ENCODE measurements at regions not wholly inside any gene's neighbourhood (a gene's known extent, or its start where the extent isn't known, plus 50 kb on each side); places are given as distances from the start of the nearest gene placed in this dataset.
A peak's percentile ranks its signal among the peaks of the same experiment; 100 is the strongest.

DNA sequence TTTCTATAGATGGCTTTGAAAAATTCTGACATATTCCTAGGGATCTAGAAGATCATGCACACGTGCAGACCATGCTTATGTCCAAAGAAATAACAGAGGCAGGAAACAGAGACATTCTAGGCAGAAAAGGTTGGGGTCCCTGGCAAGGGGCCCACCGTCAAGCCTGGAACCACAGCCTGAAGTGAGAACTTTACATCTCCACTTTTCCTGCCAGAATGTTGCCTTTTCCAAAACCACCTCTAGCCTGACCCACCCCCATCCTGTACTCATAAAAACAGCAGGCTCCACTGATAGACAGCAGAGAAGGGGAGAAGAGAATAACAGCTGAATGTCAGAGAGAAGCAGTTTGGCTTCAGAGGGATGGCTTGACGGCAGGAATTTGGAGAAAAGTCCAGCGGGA is 257.3 kb upstream of the NT5E start:
- no peak overlapping the region for H3K4me3 ChIP-seq (replicated peaks; ENCODE audit: low read depth, low read length)
- TF ChIP-seq, protein P1, sequence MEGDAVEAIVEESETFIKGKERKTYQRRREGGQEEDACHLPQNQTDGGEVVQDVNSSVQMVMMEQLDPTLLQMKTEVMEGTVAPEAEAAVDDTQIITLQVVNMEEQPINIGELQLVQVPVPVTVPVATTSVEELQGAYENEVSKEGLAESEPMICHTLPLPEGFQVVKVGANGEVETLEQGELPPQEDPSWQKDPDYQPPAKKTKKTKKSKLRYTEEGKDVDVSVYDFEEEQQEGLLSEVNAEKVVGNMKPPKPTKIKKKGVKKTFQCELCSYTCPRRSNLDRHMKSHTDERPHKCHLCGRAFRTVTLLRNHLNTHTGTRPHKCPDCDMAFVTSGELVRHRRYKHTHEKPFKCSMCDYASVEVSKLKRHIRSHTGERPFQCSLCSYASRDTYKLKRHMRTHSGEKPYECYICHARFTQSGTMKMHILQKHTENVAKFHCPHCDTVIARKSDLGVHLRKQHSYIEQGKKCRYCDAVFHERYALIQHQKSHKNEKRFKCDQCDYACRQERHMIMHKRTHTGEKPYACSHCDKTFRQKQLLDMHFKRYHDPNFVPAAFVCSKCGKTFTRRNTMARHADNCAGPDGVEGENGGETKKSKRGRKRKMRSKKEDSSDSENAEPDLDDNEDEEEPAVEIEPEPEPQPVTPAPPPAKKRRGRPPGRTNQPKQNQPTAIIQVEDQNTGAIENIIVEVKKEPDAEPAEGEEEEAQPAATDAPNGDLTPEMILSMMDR (IDR thresholded peaks at IDR 0.05; ENCODE audit: low read depth, low read length, missing control alignments) = no peak
- DNase-seq (ENCODE audit: extremely low read depth, low read depth) = no peak

DNA sequence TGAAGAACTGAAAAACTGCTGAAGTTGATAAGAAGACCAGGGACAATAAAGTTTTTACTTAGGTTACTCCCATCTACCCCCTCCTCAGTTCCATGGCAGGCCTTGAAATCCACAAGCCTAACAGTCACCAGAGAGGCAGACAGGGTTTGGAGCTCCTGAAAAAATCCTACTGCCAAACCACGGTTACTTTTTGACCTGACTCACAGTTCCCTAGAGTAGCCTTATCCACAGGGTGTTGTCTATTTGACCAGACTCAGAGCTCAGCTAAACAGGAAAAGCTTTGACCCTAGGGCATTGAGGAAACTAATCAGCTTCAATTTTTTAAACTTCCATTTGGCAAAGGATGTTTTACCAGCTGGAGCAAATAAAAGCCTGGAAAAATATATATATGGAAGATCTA is 257.7 kb upstream of the NT5E start:
- H3K4me3 ChIP-seq (replicated peaks; ENCODE audit: low read depth, low read length) = no peak overlapping the region
- TF ChIP-seq, protein P1 (IDR thresholded peaks at IDR 0.05; ENCODE audit: low read depth, low read length, missing control alignments) = no peak
- peak; percentile 3 for DNase-seq (ENCODE audit: extremely low read depth, low read depth)

DNA sequence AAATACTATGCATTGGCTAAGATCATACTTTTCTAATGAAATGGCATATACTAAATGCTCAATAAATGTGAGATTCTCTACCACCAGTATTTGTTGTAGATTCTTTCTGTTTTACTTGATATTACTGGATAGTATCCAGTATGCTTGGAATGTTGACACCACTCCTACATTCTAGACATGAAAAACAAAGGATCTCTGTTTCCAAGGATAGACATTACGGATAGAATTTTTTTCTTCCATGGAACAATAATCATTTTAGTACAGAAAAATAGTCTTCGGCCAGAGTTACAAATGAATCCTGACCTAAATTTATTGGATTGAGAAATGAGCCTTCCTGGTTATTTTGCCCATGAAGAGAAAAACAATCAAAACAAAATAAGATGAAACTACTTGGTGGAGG is 258.2 kb upstream of the NT5E start:
- no peak for DNase-seq (ENCODE audit: extremely low read depth, low read depth)
- no peak overlapping the region for H3K4me3 ChIP-seq (replicated peaks; ENCODE audit: low read depth, low read length)
- TF ChIP-seq, protein P1 (IDR thresholded peaks at IDR 0.05; ENCODE audit: low read depth, low read length, missing control alignments) = no peak

DNA sequence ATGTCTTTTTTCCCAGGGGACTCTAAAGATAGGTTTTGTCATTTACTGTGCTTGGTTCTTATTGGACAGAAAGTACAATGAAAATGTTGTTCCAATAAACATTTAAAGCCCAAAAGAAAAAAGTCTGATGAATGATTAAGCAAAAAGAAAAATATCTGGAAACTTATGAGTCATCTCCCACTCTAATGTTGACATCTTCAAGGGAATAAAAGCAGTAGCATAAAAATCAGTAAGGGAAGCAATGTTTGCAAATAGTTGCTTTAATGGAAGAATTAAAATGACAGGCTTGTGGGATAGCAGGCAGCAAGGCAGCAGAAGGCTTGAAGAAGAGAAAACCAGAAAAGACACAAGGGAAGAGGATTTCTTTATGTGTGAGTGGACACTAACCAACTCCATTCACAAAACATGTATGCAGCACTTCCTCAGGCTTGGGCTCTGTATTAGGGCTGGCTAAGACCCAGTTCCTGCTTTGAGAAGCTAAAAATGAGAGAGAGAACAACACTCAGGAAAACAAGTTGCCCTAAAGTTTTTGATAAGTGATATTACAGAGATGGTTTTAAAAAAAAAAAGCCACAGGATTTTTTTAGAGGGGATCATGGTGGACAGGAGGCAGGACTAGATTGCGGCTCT is 263.2 kb upstream of the NT5E start:
- H3K4me3 ChIP-seq (replicated peaks; ENCODE audit: low read depth, low read length) = no peak overlapping the region
- TF ChIP-seq, protein P1 (IDR thresholded peaks at IDR 0.05; ENCODE audit: low read depth, low read length, missing control alignments) = no peak
- no peak for DNase-seq (ENCODE audit: extremely low read depth, low read depth)

DNA sequence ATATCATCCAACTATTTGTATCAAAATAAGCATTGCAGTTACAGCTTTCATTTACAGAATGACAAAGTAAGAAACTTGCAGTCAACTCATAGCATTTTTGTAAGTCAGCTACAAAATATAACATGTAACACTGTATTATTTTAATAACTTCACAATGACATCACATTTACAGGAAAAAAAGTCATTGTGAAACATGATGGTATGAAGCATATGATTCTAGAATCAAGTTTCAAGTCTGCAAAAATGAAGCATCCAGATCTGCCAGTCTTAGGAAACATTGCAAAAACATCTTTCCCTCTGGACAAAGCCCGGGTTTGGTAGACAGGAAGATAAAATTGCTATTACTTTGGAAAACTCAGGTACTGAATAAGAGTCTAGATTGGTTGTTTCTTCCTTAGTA is 263.9 kb upstream of the NT5E start:
- TF ChIP-seq, protein P1 (IDR thresholded peaks at IDR 0.05; ENCODE audit: low read depth, low read length, missing control alignments) = no peak
- no peak for DNase-seq (ENCODE audit: extremely low read depth, low read depth)
- H3K4me3 ChIP-seq (replicated peaks; ENCODE audit: low read depth, low read length) = no peak overlapping the region

DNA sequence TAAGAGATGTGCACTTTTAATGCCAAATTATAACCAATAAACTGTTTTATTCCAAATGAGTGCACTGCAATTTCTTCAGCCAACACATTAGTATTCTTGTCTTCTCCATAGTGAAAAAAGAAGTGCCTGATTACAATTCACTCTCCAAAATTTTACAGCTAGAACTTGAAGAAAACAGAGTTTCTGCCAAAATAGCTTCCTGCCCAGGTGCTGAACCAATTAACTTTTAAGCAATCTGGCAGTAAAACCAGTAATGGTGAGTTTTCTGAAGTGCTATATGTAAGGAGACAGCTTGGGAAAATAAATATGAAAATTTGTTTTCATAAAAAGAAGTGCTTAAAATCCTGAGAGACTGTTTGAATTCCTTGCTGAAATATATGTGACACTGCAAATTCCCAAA is 266.0 kb upstream of the NT5E start:
- no peak overlapping the region for H3K4me3 ChIP-seq (replicated peaks; ENCODE audit: low read depth, low read length)
- TF ChIP-seq, protein P1 (IDR thresholded peaks at IDR 0.05; ENCODE audit: low read depth, low read length, missing control alignments) = no peak
- DNase-seq (ENCODE audit: extremely low read depth, low read depth) = no peak

DNA sequence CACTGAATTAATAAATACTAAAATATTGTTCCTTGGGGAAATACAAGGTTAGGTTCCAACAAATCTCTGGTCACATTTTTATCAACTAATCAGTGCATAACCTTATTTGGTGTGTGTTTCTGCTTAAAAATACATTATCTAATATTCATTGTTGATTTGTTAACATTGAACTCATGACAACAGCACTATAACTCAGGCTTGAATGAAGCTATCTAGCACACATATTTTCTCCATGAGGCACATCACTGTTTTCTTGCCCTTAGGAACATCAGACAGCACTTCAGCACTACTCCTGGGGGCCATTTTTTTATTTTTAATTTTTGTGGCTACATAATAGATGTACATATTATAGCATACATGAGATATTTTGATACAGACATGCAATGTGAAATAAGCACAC is 277.2 kb upstream of the NT5E start:
- TF ChIP-seq, protein P1 (IDR thresholded peaks at IDR 0.05; ENCODE audit: low read depth, low read length, missing control alignments) = no peak
- DNase-seq (ENCODE audit: extremely low read depth, low read depth) = no peak
- no peak overlapping the region for H3K4me3 ChIP-seq (replicated peaks; ENCODE audit: low read depth, low read length)
